ENCODE measurements at regions not wholly inside any gene's neighbourhood (a gene's known extent, or its start where the extent isn't known, plus 50 kb on each side); places are given as distances from the start of the nearest gene placed in this dataset.

- H3K27me3 Mint-ChIP-seq (ENCODE audit: insufficient read depth), result no peaks in the 10 kb centered on the region
- H3K4me1 ChIP-seq (ENCODE audit: control insufficient read depth, insufficient read depth, low read length), result no peaks in the 10 kb centered on the region
- no peak for TF ChIP-seq CTCF (conservative IDR thresholded peaks at IDR 0.05)
- peaks cover 59% of the 10 kb centered on the region for H3K9me3 Mint-ChIP-seq
- no peak overlapping the region for H3K4me3 Mint-ChIP-seq
- no peak overlapping the region for H3K27ac Mint-ChIP-seq
- H3K4me1 Mint-ChIP-seq, result no peaks in the 10 kb centered on the region
- H3K9ac ChIP-seq (ENCODE audit: extremely low read depth, low read length, poor library complexity, severe bottlenecking), result no peak overlapping the region
- H3K36me3 ChIP-seq (ENCODE audit: control insufficient read depth, insufficient read depth, low read length), result no peaks in the 10 kb centered on the region
- H3K9me3 ChIP-seq (ENCODE audit: control insufficient read depth, low read length), result no peaks in the 10 kb centered on the region
- H3K27ac ChIP-seq (ENCODE audit: low read depth, low read length), result no peak overlapping the region
- H3K27me3 ChIP-seq (ENCODE audit: control insufficient read depth, insufficient read depth, low read length, poor library complexity, severe bottlenecking), result no peaks in the 10 kb centered on the region
- WGBS, 2 experiments (ENCODE audit: insufficient coverage in 1 of 2, insufficient read length in 1 of 2), result 82% methylated on average over 2 of the region's 2 CpGs; no CpG with 5 or more reads in 1 of the 2 experiments
- DNase-seq, result no peak
- H3K36me3 Mint-ChIP-seq (ENCODE audit: low read depth), result no peaks in the 10 kb centered on the region
- H3K4me3 ChIP-seq (ENCODE audit: low read length), result no peak overlapping the region
These were observed 65.1 kb upstream of the POF1B start for GRCh38 chrX:85444613-85445012.

Measured in endodermal cell (in vitro differentiated cells).